RPMI7951 (cell line): ENCODE measurements at regions not wholly inside any gene's neighbourhood (a gene's known extent, or its start where the extent isn't known, plus 50 kb on each side); places are given as distances from the start of the nearest gene placed in this dataset.
A peak's percentile ranks its signal among the peaks of the same experiment; 100 is the strongest.

ENCODE experiments used
- DNase-seq: peaks from one replicate; pipeline ENCODE4 v3.0.0-alpha.2; 2012; ENCODE audit warnings: low read depth

GRCh38 chr4:188197566-188197965, 58.3 kb downstream of the TRIML1 start:
- no peak for DNase-seq

GRCh38 chr4:188198982-188199792, 59.9 kb downstream of the TRIML1 start:
- no peak for DNase-seq

GRCh38 chr4:188201851-188202250, 62.6 kb downstream of the TRIML1 start:
- no peak for DNase-seq

GRCh38 chr4:188206783-188207182, 67.5 kb downstream of the TRIML1 start:
- no peak for DNase-seq

GRCh38 chr4:188214861-188215260, 75.6 kb downstream of the TRIML1 start:
- peak; percentile 2 for DNase-seq

GRCh38 chr4:188218392-188218791, 79.2 kb downstream of the TRIML1 start:
- DNase-seq = no peak

- no peak for DNase-seq
Observed at GRCh38 chr4:188220006-188220405, 80.8 kb downstream of the TRIML1 start.

GRCh38 chr4:188221090-188221489, 81.8 kb downstream of the TRIML1 start:
- no peak for DNase-seq

GRCh38 chr4:188228279-188228678, 89.0 kb downstream of the TRIML1 start:
- DNase-seq = no peak

- no peak for DNase-seq
Observed at GRCh38 chr4:188232428-188232827, 93.2 kb downstream of the TRIML1 start.

GRCh38 chr4:188242041-188242440, 102.8 kb downstream of the TRIML1 start:
- no peak for DNase-seq

- no peak for DNase-seq
Observed at GRCh38 chr4:188245651-188246050, 106.4 kb downstream of the TRIML1 start.

GRCh38 chr4:188246488-188246887, 107.2 kb downstream of the TRIML1 start:
- DNase-seq = no peak

- peak; percentile 7 for DNase-seq
Observed at GRCh38 chr4:188254211-188254610, 115.0 kb downstream of the TRIML1 start.

GRCh38 chr4:188262464-188262863, 123.2 kb downstream of the TRIML1 start:
- no peak for DNase-seq

- no peak for DNase-seq
Observed at GRCh38 chr4:188263321-188263720, 124.1 kb downstream of the TRIML1 start.

GRCh38 chr4:188266386-188266785, 127.1 kb downstream of the TRIML1 start:
- DNase-seq = no peak

GRCh38 chr4:188268131-188268908, 129.1 kb downstream of the TRIML1 start:
- DNase-seq = no peak

GRCh38 chr4:188270273-188271069, 131.2 kb downstream of the TRIML1 start:
- no peak for DNase-seq

- DNase-seq = no peak
Observed at GRCh38 chr4:188275686-188276085, 136.4 kb downstream of the TRIML1 start.

- no peak for DNase-seq
Observed at GRCh38 chr4:188279184-188279583, 139.9 kb downstream of the TRIML1 start.
